ENCODE measurements at regions not wholly inside any gene's neighbourhood (a gene's known extent, or its start where the extent isn't known, plus 50 kb on each side); places are given as distances from the start of the nearest gene placed in this dataset.

- Histone ChIP-seq H3K27me3 (no peaks in the 10 kb centered on the region), H3K4me1 (no peaks in the 10 kb centered on the region), H3K4me3 (no peak overlapping the region), H3K36me3 (no peaks in the 10 kb centered on the region), H3K9me3 (no peaks in the 10 kb centered on the region), H3K27ac (no peak overlapping the region)
- ATAC-seq: no peak
- 47 to 64% methylated on average over 5 to 12 of the region's 15 CpGs for WGBS, 2 donors (ENCODE audit: low coverage in 1 of 2)
- TF ChIP-seq, protein P1, sequence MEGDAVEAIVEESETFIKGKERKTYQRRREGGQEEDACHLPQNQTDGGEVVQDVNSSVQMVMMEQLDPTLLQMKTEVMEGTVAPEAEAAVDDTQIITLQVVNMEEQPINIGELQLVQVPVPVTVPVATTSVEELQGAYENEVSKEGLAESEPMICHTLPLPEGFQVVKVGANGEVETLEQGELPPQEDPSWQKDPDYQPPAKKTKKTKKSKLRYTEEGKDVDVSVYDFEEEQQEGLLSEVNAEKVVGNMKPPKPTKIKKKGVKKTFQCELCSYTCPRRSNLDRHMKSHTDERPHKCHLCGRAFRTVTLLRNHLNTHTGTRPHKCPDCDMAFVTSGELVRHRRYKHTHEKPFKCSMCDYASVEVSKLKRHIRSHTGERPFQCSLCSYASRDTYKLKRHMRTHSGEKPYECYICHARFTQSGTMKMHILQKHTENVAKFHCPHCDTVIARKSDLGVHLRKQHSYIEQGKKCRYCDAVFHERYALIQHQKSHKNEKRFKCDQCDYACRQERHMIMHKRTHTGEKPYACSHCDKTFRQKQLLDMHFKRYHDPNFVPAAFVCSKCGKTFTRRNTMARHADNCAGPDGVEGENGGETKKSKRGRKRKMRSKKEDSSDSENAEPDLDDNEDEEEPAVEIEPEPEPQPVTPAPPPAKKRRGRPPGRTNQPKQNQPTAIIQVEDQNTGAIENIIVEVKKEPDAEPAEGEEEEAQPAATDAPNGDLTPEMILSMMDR (IDR thresholded peaks at IDR 0.05): peak in 3 of 4 experiments; percentile 12 to 38 (median 19)
- no peak for TF ChIP-seq POLR2A (IDR thresholded peaks at IDR 0.05)
- TF ChIP-seq EP300 (IDR thresholded peaks at IDR 0.05): no peak
Measured at GRCh38 chr15:31197497-31198414, 96.2 kb upstream of the TRPM1 start.

- H3K27ac ChIP-seq: no peak overlapping the region
- no peak overlapping the region for H3K4me3 ChIP-seq
- peaks cover 14% of the 10 kb centered on the region for H3K27me3 ChIP-seq
- TF ChIP-seq POLR2A (IDR thresholded peaks at IDR 0.05): no peak
- TF ChIP-seq POLR2AphosphoS5 (IDR thresholded peaks at IDR 0.05): peak; percentile 18
- TF ChIP-seq, protein P1 (IDR thresholded peaks at IDR 0.05): peak in 3 of 4 experiments; percentile 51 to 70 (median 67)
- TF ChIP-seq EP300 (IDR thresholded peaks at IDR 0.05): no peak
- ATAC-seq: peak; percentile 77
- H3K9me3 ChIP-seq: no peaks in the 10 kb centered on the region
- 27 to 40% methylated on average over 2 to 3 of the region's 16 CpGs for WGBS, 2 donors (ENCODE audit: low coverage in 1 of 2)
- H3K4me1 ChIP-seq: no peaks in the 10 kb centered on the region
- no peaks in the 10 kb centered on the region for H3K36me3 ChIP-seq
Measured at GRCh38 chr15:31200735-31201151, 99.2 kb upstream of the TRPM1 start.

DNA sequence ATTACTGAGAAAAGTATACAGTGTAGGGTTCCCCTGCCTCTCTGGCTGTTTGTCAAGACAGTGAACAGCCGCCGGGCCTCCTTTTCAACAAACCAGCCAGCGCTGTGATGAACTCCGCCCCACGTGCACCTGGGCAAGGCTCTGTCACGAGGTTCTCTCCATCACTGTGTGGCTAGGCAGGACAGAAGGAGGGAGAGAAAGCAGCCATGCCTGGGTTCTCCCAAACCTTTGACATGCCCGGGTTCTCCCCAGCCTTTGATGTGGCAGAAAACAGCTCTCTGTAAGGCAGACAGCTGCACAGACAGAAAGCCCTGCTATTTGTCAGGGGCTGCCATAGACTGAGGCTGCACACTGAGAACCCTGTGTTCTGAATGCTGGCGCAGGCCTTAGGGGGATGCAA is 101.4 kb upstream of the TRPM1 start:
- Histone ChIP-seq H3K27ac (no peak overlapping the region), H3K4me1 (no peaks in the 10 kb centered on the region), H3K9me3 (no peaks in the 10 kb centered on the region), H3K27me3 (peaks cover 14% of the 10 kb centered on the region), H3K4me3 (no peak overlapping the region), H3K36me3 (no peaks in the 10 kb centered on the region)
- no peak for ATAC-seq
- TF ChIP-seq EP300 (IDR thresholded peaks at IDR 0.05) (no peak), POLR2AphosphoS5 (IDR thresholded peaks at IDR 0.05) (no peak), POLR2A (IDR thresholded peaks at IDR 0.05) (no peak)
- TF ChIP-seq, protein P1 (IDR thresholded peaks at IDR 0.05): no peak
- WGBS, 2 donors (ENCODE audit: low coverage in 1 of 2): 87% methylated on average over 3 of the region's 8 CpGs; no CpG with 5 or more reads in 1 of the 2 donors

- H3K27me3 ChIP-seq: peaks cover 14% of the 10 kb centered on the region
- H3K4me3 ChIP-seq: no peak overlapping the region
- ATAC-seq: no peak
- 32 to 66% methylated on average over 7 to 8 of the region's 8 CpGs for WGBS, 2 donors (ENCODE audit: low coverage in 1 of 2)
- no peaks in the 10 kb centered on the region for H3K36me3 ChIP-seq
- no peak for TF ChIP-seq POLR2AphosphoS5 (IDR thresholded peaks at IDR 0.05)
- TF ChIP-seq, protein P1 (IDR thresholded peaks at IDR 0.05): no peak
- no peak for TF ChIP-seq EP300 (IDR thresholded peaks at IDR 0.05)
- no peak for TF ChIP-seq POLR2A (IDR thresholded peaks at IDR 0.05)
- H3K4me1 ChIP-seq: no peaks in the 10 kb centered on the region
- H3K9me3 ChIP-seq: no peaks in the 10 kb centered on the region
- no peak overlapping the region for H3K27ac ChIP-seq
Measured at GRCh38 chr15:31203999-31204398, 102.5 kb upstream of the TRPM1 start.
